Adrenal gland (tissue), 5 donors: ENCODE measurements at regions not wholly inside any gene's neighbourhood (a gene's known extent, or its start where the extent isn't known, plus 50 kb on each side); places are given as distances from the start of the nearest gene placed in this dataset.

ENCODE experiments used
- POLR2A ChIP-seq, 2 donors: fragments of 450-650 bp; IDR thresholded peaks; one replicate each; pipeline ENCODE4 v1.6.1; 2017; ENCODE audit warnings: antibody characterized with exemption in 2 of 2, mild to moderate bottlenecking in 2 of 2, moderate library complexity in 1 of 2
- TF ChIP-seq, protein P1 (sequence below), 6 experiments: fragments of 450-650 bp in 4 of 6; fragments of 200-600 bp in 2 of 6; sonication (generic) in 1 of 6; IDR thresholded peaks; 1 replicate in 5 of 6; 2 replicates in 1 of 6; pipeline versions ENCODE4 v1.5.1 to v1.8.0; 2016 to 2021; ENCODE audit warnings: antibody characterized with exemption in 6 of 6, mild to moderate bottlenecking in 2 of 6, moderate library complexity in 1 of 6
- donor health status: DM: no; HTN: no; CAD: no.

DNA sequence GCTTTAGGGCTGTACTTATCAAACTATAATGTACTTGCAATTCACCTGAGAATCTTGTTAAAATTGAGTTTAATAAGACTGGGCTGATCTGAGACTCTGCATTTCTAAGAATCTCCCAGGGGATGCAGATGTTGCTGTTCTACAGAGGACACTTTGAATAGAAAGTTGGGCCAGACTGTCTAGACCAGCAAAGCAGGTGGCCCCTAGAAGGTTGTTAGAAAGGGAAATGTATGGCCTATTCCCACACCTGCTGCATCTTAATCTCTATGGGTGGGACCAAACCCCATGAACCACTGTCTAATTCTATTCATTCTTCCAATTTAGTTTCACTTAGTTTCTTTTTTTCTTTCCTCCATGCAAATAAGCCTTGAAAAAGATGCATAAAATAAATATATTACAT lies 413.2 kb upstream of the TECRL start:
- TF ChIP-seq POLR2A (IDR thresholded peaks at IDR 0.05): no peak
- TF ChIP-seq, protein P1, sequence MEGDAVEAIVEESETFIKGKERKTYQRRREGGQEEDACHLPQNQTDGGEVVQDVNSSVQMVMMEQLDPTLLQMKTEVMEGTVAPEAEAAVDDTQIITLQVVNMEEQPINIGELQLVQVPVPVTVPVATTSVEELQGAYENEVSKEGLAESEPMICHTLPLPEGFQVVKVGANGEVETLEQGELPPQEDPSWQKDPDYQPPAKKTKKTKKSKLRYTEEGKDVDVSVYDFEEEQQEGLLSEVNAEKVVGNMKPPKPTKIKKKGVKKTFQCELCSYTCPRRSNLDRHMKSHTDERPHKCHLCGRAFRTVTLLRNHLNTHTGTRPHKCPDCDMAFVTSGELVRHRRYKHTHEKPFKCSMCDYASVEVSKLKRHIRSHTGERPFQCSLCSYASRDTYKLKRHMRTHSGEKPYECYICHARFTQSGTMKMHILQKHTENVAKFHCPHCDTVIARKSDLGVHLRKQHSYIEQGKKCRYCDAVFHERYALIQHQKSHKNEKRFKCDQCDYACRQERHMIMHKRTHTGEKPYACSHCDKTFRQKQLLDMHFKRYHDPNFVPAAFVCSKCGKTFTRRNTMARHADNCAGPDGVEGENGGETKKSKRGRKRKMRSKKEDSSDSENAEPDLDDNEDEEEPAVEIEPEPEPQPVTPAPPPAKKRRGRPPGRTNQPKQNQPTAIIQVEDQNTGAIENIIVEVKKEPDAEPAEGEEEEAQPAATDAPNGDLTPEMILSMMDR (IDR thresholded peaks at IDR 0.05): no peak
